Gastrocnemius medialis (tissue), 4 donors: ENCODE measurements at regions not wholly inside any gene's neighbourhood (a gene's known extent, or its start where the extent isn't known, plus 50 kb on each side); places are given as distances from the start of the nearest gene placed in this dataset.

Source experiments
- ATAC-seq, 2 donors: fragments of 150-250 bp; one replicate each; pipeline ENCODE4 v1.9.1; 2016
- DNase-seq, 2 donors: peaks; one replicate each; pipeline ENCODE4 v3.0.0-alpha.2; 2019
- H3K27ac ChIP-seq, 4 donors: fragments of 200-600 bp; sonication (generic); 1 replicate in 1 of 4; 2 replicates in 3 of 4; pipeline ENCODE4 v1.5.1; 2016 to 2018; ENCODE audit warnings: mild to moderate bottlenecking in 2 of 4, moderate library complexity in 1 of 4
- H3K27me3 ChIP-seq, 3 donors: fragments of 200-600 bp; sonication (generic) in 2 of 3; 1 replicate in 1 of 3; 2 replicates in 2 of 3; pipeline versions ENCODE4 v1.5.1 to v1.6.0; 2016 to 2019; ENCODE audit warnings: mild to moderate bottlenecking in 1 of 3, moderate library complexity in 1 of 3
- H3K36me3 ChIP-seq, 2 donors: fragments of 200-600 bp; sonication (generic) in 1 of 2; one replicate each; pipeline ENCODE4 v1.5.1; 2017 to 2018
- H3K4me1 ChIP-seq, 2 donors: fragments of 200-600 bp; sonication (generic) in 1 of 2; one replicate each; pipeline ENCODE4 v1.5.1; 2016 to 2017; ENCODE audit warnings: mild to moderate bottlenecking in 2 of 2
- H3K4me3 ChIP-seq, 4 donors: fragments of 200-600 bp; sonication (generic) in 3 of 4; 1 replicate in 1 of 4; 2 replicates in 3 of 4; pipeline ENCODE4 v1.5.1; 2016 to 2019; ENCODE audit warnings: mild to moderate bottlenecking in 2 of 4
- H3K9me3 ChIP-seq, 3 donors: fragments of 200-600 bp; sonication (generic) in 2 of 3; 1 replicate in 1 of 3; 2 replicates in 2 of 3; pipeline ENCODE4 v1.5.1; 2016 to 2019
- POLR2A ChIP-seq, 2 donors: fragments of 450-650 bp; IDR thresholded peaks; one replicate each; pipeline ENCODE4 v1.6.1; 2017; ENCODE audit warnings: antibody characterized with exemption in 2 of 2, mild to moderate bottlenecking in 2 of 2, moderate library complexity in 2 of 2
- in situ Hi-C, 4 donors: fragments of 200-750 bp; cut with MboI; loops; one replicate each; pipeline versions ENCODE4 v1.15.0 to v1.8.0; 2017; ENCODE audit warnings: low sequenced_read_pairs in 4 of 4
- intact Hi-C: fragments of 100-400 bp; cut with DNase I; formaldehyde crosslinking; loops from one replicate; pipeline ENCODE4 v1.15.1; 2023; ENCODE audit warnings: low total_unique reads
- TF ChIP-seq, protein P1 (sequence below), 5 experiments: fragments of 450-650 bp in 3 of 5; fragments of 200-600 bp in 2 of 5; sonication (generic) in 2 of 5; IDR thresholded peaks in 4 of 5; conservative IDR thresholded peaks in 1 of 5; 1 replicate in 4 of 5; 2 replicates in 1 of 5; pipeline ENCODE4 v1.5.1; 2016 to 2019; ENCODE audit warnings: antibody characterized with exemption in 5 of 5, mild to moderate bottlenecking in 3 of 5, moderate library complexity in 3 of 5

DNA sequence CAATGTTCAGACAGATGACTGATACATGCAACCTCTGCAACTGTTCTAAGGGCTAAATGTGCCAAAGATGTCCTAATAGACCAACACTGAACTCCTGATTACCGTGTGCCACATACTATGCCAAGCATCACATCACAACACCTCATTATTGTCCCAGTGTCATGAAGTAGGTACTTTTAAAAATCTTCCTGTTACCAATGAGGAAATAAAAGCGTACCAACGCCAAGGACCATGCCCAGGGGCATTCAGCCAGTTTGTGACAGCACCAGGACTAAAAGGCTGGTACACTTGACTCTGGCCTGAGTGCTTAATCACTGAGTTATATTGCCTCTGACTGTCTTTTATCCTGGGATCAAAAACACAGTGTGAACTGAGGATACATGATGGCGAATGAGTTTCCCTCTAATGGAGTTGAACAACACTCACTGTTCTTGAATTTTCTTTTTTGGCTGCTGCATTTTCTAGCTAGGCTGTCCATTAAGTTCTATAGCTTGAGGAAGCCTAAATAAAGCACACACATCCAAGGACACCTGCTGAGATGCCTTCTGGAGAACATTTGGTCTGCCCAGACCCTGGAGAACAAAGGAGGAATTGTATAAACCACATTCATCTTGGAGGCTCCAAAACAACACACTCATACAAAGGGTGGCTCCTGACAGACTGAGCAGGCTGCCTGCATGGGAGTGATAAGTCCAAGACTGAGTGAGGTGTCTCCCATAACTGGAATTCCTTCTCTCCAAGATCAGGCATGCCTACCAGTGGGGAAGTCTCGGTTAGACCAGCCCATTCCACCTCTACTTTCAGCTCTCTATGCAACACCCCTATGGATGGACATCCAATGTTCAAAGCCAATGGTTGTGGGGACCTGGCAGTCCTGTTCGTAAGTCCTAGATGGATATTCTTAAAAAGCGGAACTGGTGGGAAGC, 126.7 kb upstream of the PRICKLE2 start:
- no peak overlapping the region for H3K27ac ChIP-seq
- ATAC-seq: no peak
- H3K9me3 ChIP-seq: no peaks in the 10 kb centered on the region
- intact Hi-C loops (no loop called here), in situ Hi-C loops (no loop called here)
- no peak for TF ChIP-seq POLR2A (IDR thresholded peaks at IDR 0.05)
- TF ChIP-seq, protein P1, sequence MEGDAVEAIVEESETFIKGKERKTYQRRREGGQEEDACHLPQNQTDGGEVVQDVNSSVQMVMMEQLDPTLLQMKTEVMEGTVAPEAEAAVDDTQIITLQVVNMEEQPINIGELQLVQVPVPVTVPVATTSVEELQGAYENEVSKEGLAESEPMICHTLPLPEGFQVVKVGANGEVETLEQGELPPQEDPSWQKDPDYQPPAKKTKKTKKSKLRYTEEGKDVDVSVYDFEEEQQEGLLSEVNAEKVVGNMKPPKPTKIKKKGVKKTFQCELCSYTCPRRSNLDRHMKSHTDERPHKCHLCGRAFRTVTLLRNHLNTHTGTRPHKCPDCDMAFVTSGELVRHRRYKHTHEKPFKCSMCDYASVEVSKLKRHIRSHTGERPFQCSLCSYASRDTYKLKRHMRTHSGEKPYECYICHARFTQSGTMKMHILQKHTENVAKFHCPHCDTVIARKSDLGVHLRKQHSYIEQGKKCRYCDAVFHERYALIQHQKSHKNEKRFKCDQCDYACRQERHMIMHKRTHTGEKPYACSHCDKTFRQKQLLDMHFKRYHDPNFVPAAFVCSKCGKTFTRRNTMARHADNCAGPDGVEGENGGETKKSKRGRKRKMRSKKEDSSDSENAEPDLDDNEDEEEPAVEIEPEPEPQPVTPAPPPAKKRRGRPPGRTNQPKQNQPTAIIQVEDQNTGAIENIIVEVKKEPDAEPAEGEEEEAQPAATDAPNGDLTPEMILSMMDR (IDR thresholded peaks at IDR 0.05 in 4 of 5, conservative IDR thresholded peaks at IDR 0.05 in 1 of 5): no peak
- H3K36me3 ChIP-seq: no peaks in the 10 kb centered on the region
- no peak overlapping the region for H3K4me3 ChIP-seq
- peaks cover 0 to 5% of the 10 kb centered on the region in 2 donors for H3K4me1 ChIP-seq
- H3K27me3 ChIP-seq: no peaks in the 10 kb centered on the region
- DNase-seq: no peak

DNA sequence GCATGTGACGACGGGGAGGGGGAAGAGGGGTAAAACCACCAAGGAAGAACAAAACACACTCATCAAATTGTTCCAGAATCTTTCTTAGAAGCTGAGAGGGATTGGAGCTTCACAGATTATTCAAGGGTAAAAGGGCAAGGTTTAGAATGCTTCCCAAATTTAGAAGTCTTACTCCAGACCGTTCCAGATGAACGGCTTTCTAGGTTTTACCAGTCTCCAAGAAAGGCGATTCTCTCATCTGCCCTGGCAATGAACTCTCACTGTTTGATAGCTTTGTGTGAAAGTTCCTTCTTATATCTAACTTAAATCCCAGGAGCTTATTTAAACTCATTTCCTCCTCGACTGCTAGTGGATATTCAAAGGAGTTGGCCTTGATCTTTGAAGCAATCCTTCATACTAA, 124.3 kb upstream of the PRICKLE2 start:
- DNase-seq (no peak), ATAC-seq (no peak)
- Histone ChIP-seq H3K9me3 (no peaks in the 10 kb centered on the region), H3K27me3 (no peaks in the 10 kb centered on the region), H3K4me3 (no peak overlapping the region), H3K27ac (no peak overlapping the region), H3K36me3 (no peaks in the 10 kb centered on the region), H3K4me1 (no peaks in the 10 kb centered on the region)
- TF ChIP-seq, protein P1 (IDR thresholded peaks at IDR 0.05 in 4 of 5, conservative IDR thresholded peaks at IDR 0.05 in 1 of 5): no peak
- no peak for TF ChIP-seq POLR2A (IDR thresholded peaks at IDR 0.05)
- intact Hi-C loops (no loop called here), in situ Hi-C loops (no loop called here)

DNA sequence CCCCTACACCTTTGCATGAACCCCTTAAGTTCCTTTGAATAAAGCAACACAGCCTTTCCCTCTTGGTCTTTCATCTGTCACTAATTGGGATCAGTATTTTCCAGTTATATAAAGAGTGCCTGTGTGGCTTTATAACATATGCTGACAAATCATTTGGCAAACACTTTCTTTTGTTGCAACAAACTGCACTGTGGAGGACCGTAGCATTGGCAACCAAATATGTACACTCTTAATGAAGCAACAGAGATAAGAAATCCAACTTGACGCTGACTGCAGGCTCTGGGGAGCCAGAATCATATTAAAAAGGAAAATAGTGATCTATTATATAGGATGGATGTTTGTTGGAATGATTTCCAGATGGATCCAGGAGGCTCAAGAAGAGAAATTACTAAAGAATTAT, 120.1 kb upstream of the PRICKLE2 start:
- Histone ChIP-seq H3K36me3 (no peaks in the 10 kb centered on the region), H3K27me3 (no peaks in the 10 kb centered on the region), H3K4me3 (no peak overlapping the region), H3K27ac (no peak overlapping the region), H3K4me1 (no peaks in the 10 kb centered on the region), H3K9me3 (no peaks in the 10 kb centered on the region)
- DNase-seq (no peak), ATAC-seq (no peak)
- TF ChIP-seq, protein P1 (IDR thresholded peaks at IDR 0.05 in 4 of 5, conservative IDR thresholded peaks at IDR 0.05 in 1 of 5): no peak
- TF ChIP-seq POLR2A (IDR thresholded peaks at IDR 0.05): no peak
- in situ Hi-C loops: no loop called here
- intact Hi-C loops: no loop called here

DNA sequence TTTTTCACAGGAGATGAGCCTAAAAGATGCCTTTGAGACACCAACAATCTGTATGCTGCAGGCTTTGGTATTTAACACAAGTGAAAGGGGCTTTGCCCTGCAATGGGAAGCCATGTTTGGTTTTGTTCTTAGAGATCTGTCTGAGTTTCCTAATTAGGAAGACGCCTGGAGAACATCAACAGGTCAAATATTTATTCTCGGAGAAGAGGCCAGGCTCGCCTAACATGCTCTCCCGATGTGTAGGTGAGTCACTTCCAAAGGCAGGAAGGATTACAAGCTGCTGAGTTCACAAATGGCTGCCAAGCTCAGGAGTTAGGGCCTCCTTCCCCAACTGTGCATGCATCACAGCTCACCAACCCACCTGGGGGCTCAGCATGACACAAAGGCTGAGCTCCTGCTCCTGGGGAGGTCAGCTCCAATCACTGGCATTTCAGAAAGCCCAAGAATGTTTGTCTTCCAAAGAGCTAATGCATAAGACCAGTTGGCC, 119.5 kb upstream of the PRICKLE2 start:
- DNase-seq (no peak), ATAC-seq (no peak)
- no peaks in the 10 kb centered on the region for H3K27me3 ChIP-seq
- no peaks in the 10 kb centered on the region for H3K36me3 ChIP-seq
- no peak for TF ChIP-seq POLR2A (IDR thresholded peaks at IDR 0.05)
- TF ChIP-seq, protein P1 (IDR thresholded peaks at IDR 0.05 in 4 of 5, conservative IDR thresholded peaks at IDR 0.05 in 1 of 5): no peak
- no peak overlapping the region for H3K4me3 ChIP-seq
- H3K27ac ChIP-seq: no peak overlapping the region
- in situ Hi-C loops: no loop called here
- H3K9me3 ChIP-seq: no peaks in the 10 kb centered on the region
- H3K4me1 ChIP-seq: no peaks in the 10 kb centered on the region
- intact Hi-C loops: no loop called here
